ENCODE measurements at regions not wholly inside any gene's neighbourhood (a gene's known extent, or its start where the extent isn't known, plus 50 kb on each side); places are given as distances from the start of the nearest gene placed in this dataset.
"Not testable (repeated sequence)": the region's sequence is repeated elsewhere in the genome, so short reads cannot be mapped to it uniquely, and the experiment has no call there.

DNA sequence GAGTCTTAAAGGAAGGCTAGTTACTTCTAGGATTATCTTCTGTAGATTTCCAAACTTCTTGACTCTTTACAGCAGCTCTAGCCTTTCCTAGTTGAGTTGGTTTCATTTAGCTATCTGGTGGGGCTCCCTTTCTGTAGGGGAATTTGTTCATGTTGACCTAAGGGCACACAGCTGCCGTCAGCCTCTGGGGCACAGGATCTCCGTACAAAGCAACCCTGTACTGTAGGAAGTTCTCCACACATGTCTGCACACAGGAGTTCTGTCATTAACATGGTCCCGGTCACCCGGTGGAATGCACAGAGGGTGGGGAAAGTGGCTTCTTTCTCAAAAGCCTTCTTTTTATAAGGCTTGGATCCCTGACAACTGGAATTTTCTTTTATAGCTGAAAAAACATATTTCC is 88.7 kb upstream of the TNIK start:
- peak; percentile 27 for DNase-seq

GRCh38 chr3:171543759-171544300 is 83.6 kb upstream of the TNIK start:
- no peak for DNase-seq

GRCh38 chr3:171542976-171543375 is 82.8 kb upstream of the TNIK start:
- peak; percentile 47 for DNase-seq

DNA sequence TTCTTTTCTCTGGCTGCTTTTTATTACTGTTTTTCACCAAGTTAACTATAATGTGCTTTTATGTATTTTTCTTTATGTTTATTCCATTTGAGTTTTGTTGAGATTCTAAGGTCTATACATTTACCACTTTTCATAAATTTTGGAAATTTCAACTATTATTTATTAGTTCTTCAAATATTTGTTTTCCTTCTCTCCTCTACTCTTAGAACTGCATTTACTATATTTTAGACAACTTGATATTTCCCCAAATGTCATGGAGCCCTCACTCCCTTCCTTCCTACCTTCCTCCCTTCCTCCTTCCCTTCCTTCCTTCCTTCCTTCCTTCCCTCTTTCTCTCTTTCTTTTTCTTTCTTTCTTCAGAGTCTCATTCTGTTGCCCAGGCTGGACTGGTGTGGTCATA is 81.4 kb upstream of the TNIK start:
- no peak for DNase-seq

DNA sequence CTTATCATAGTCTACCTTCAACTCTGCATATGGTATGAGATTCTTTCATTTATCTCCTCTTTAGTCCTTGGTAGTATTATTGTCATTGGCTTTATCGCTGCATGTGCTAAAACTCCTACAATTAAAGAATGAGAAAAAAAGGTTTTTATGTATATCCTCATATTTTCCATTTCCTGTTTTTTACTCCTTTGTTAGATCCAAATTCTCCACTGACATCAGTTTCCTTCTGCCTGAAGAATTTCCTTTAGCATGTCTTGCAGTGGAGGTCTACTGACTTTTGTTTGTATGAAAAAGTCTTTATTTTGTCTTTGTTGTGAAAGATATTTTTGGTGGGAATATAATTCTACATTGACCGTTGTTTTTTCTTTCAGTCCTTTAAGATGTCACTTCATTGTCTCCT is 81.0 kb upstream of the TNIK start:
- DNase-seq: peak; percentile 47

DNA sequence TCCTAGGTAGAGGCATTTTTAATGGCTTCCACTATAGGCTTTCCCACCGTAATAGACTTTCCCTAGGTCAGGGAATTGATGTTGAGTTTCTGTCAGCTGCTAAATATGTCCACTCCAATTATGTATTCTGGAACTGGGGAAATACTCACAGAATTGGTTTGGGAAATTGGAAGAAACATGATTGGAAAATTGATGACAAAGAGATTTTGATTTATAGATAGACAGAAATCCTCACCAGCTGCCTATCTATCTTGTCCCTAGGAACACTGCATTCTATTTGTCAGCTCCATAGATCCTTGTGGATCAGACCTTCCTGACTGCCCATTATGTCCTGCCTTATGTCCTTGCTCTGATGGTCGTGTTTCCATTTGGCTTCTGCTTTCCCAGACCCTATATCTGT is 75.6 kb upstream of the TNIK start:
- no peak for DNase-seq

DNA sequence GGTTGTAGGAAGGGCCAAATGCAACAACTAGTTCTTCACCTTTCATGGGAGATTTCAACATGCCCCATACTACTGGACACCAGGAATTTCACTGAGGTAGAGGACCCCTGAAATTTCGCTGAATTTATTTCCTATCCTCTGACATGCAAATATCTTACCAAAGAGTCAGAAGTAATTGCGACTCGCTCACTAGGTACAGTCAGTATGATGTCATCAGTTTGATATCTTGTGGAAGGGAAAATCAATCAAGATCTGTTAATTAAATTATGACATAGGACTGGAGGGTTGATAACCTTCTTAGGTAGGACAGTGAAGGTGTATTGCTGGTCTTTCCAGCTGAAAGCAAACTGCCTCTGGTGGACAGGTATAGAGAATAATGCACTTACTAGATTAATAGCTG is 74.9 kb upstream of the TNIK start:
- DNase-seq: no peak

DNA sequence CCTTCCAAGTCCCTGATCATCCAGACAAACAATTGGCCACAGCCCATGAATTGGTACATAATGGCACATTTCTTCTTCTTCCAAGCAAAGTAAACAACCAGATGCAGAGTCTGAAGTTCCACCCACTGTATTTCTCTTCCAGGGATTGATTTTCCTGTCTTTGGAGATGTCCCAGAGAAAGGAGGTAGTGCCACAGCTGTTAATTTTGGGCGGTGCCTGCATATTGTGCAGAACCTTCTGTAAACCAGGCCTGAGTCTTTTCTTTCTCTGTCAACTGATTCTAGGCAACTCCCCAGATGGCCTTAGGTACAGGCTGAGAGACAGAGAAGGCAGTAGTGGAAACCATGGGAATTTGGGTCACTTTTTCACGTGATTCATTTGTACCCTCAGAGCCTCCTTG is 73.5 kb upstream of the TNIK start:
- no peak for DNase-seq

GRCh38 chr3:171532294-171532693 is 72.1 kb upstream of the TNIK start:
- DNase-seq: no peak

DNA sequence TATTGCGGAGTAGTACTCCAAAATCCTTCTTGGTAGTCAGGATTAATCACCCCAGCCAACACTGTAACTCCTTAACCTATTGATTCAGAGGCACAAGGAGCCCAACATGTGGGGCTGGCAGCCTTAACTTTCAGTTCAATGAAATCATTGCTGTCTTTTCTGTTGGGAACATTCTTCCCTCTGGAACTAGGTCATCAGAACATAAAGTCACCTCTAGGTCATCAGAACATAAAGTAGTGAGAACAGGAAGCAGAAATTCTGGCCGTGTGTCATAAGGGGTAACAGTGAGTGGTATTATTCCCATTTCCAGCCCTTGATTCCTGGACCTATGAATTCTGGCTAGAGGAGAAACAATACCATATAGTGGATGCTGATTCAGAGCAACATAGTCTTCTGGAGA is 71.5 kb upstream of the TNIK start:
- peak; percentile 30 for DNase-seq

GRCh38 chr3:171528102-171528501 is 67.9 kb upstream of the TNIK start:
- DNase-seq: no peak

DNA sequence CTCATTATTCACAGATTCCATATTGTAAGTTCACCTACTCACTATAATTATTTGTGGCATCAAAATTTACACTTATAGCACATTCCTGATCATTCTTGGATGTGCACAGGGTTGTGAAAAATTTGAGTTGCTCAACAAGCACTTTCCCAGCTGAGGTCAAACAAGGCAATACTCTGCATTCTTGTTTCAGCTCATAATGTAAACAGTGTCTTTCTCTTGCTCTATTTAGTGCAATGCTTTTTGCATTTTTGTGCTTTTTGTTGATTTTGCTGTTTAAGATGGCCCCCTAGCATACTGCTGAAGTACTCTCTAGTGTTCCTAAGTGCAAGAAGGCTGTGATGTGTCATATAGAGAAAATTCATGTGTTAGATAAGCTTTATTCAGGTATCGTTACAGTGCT is 66.7 kb upstream of the TNIK start:
- no peak for DNase-seq

DNA sequence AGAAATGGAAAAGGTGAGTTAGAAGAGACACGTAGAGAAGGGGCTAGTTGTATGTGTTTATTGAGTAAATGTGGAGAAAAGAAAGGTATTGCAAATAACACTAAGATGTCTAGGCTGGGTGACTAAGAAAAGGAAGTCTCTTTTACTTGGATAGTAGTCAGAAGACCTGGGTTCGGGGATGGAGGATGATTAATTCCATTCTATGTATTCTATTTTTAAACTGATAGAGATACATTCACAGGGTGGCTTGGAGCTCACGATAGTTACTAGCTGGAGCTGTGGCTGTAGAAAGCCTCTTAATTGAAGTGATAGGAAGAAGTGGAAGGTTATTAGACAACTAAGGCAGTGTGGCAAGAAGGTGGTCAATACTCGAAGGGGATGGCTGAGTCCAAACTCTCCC is 65.9 kb upstream of the TNIK start:
- DNase-seq: no peak

- DNase-seq: no peak
Observed at GRCh38 chr3:171525437-171525836, 65.2 kb upstream of the TNIK start.

DNA sequence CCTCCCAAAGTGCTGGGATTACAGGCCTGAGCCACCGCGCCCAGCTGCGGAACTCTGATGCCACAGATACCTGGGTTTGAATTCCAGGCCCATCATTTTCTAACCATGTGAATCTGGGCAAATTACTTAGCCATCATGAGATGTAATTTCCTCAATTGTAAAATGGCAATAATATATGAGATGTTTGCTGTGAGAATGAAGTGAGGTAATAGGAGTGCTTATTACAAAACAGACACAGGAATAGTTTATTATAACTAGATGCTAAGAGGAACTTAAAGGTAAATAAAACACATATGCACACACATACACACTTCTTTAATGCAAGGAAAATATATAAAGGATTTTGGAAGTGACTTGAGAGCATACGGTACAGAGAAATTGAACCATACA is 64.7 kb upstream of the TNIK start:
- DNase-seq: no peak

DNA sequence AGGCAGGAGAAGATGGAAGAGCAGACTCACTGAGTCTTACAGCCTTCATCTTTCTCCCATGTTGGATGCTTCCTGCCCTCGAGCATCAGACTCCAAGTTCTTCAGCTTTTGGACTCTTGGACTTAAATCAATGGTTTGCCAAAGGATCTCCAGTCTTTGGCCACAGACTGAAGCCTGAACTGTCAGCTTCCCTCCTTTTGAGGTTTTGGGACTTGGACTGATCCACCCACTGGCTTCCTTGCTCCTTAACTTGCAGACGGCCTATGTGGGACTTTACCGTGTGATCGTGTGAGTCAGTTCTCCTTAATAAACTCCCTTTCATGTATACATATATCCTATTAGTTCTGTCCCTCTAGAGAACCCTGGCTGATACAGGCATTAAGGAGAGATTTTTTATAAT is 62.4 kb upstream of the TNIK start:
- no peak for DNase-seq

DNA sequence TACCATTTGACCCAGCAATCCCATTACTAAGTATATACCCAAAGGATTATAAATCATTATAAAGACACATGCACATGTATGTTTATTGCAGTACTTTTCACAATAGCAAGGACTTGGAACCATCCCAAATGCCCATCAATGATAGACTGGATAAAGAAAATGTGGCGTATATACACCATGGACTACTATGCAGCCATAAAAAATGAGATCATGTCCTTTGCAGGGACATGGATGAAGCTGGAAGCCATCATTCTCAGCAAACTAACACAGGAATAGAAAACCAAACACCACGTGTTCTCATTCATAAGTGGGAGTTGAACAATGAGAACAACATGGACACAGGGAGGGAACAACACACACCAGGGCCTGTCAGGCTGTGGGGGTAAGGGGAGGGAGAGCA is 59.2 kb upstream of the TNIK start:
- not testable (repeated sequence) for DNase-seq

DNA sequence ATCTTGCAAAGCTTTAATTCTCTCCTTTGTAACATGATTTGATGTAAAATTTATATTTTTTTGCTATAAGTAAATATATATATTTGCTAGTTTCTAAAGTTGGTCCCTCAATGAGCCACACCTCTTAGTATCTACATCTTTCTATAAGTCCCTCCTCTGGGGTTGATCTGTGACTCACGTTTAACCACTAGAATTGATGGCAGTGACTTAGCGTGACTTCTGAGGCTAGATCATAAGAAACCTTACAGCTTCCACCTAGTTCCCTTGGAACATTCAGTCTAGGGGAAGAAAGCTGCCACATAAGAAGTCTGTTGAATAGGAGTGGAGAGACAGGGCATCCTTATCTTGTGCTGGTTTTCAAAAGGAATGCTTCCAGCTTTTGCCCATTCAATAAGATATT is 56.6 kb upstream of the TNIK start:
- no peak for DNase-seq

DNA sequence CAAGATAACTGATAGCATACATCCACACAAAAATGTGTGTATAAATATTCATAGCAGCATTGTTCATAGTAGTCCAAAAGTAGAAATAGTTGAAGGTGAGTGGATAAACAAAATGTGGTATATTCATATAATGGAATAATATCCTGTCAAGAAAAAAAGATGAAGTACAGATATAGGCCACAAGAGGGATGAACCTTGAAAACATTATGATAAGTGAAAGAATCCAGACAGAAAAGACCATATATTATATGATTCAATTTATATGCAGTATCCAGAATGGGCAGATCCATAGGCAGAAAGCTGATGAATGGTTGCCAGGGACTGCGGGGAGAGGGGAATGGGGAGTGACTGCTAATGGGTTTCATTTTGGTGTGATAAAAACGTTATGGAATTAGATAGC is 54.3 kb upstream of the TNIK start:
- DNase-seq: peak; percentile 6

GRCh38 chr3:171511450-171511849 is 51.2 kb upstream of the TNIK start:
- DNase-seq: no peak

Data from dermis blood vessel endothelial cell (primary cell).